ENCODE measurements at regions not wholly inside any gene's neighbourhood (a gene's known extent, or its start where the extent isn't known, plus 50 kb on each side); places are given as distances from the start of the nearest gene placed in this dataset.

DNA sequence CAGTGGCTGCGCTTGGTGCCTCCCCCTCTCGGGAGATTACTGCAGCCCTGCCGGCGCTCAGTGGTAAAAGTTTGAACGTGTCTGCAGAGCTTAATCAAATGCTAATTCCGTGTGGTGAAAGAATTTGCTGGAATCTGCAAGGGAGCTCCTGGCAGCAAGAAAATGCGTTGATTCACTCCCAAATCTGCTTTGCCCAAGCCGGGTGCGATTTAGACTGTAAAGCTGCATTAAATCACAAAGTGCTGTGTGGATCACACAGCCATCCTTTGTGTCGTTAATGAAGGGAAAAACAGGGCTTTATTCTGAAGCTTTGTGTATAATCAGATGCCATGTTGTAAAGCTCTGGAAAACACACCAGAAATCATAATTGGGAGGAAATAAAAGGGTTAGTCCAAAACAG, 444.1 kb downstream of the BCOR start:
- DNase-seq = no peak

DNA sequence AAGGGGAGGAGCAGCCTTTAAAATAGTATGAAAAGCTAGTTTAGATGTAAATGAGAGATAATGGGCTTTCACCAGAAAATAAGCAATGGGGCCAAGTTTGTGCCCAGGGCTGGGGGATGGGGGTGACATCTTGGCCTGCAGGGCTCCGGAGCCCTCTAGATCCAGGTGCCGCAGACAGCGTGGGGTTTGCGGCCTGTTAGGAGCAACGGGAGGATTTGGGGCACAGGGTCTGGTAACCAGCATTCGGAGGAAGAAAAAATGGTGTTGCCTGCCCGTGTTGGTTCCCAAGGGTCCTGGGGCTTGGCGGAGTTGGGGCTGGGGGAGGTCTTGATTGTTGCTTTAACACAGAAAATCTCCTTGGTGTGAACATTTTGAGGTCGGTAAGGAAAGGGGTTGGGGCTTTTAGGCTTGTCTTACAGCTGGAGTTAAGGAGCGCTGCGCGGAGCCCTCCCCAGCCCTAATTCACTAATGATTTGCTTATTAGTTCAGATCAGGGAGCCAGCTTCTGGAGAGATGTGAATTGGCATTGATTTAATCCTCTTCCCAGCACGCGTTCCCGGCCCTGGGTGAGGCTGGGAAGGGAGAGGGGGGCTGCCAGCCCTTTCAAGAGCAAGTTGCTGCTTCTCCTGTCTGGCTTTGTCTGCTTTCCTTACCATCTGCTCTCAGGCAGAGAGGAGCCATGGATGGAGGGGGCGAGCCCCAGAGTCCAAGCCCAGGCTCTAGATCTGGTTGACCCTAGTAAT, 443.4 kb downstream of the BCOR start:
- no peak for DNase-seq

DNA sequence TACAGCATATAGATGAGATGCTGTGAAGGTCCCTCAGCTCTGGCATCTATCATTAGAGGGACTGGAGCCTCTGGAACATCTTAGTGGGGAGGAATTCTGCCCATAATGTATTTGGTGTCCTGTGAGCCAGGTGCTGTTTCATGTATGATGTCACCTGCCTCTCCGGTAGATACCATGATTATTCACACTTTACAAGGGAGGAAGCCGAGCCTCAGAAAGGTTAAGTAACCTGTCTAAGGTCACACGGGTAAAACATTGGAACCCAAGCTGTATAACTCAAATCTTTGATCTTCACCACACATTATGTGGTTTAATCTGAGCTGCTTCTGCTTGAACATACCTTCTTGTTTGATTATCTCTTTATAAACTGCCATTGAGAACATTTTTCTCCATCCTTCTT, 442.8 kb downstream of the BCOR start:
- DNase-seq = no peak

DNA sequence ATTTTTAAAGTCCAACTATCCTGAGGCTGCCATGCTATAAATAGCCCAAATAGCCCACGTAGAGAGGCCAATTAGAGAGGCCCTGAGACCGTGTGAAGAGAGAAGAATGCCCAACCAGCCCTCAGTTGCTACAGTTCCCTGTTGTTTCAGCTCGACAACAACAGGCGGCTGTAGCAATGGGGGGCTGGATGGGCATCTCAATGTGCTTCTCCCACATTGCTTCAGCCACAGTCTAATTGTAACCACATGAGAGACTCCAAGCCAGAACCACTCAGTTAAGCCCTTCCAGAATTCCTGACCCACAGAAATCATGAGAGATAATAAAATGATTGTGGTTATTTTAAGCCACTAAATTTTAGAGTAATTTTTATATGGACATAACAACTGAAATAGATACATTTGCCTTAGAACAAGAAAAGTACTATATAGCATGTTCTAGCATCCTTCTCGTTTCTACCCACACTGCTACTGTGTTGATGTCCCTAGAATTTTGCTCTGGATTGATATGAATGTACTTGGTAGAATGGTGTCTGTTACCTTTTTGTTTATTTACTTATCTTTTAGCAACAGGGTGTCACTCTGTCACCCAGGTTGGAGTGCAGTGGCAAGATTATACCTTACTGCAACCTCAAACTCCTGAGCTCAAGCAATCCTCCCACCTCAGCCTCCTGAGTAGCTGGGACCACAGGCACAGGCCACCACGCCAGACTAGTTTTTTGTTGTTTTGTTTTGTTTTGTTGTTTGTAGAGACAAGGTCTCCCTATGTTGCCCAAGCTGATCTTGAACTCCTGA, 436.4 kb downstream of the BCOR start:
- no peak for DNase-seq

DNA sequence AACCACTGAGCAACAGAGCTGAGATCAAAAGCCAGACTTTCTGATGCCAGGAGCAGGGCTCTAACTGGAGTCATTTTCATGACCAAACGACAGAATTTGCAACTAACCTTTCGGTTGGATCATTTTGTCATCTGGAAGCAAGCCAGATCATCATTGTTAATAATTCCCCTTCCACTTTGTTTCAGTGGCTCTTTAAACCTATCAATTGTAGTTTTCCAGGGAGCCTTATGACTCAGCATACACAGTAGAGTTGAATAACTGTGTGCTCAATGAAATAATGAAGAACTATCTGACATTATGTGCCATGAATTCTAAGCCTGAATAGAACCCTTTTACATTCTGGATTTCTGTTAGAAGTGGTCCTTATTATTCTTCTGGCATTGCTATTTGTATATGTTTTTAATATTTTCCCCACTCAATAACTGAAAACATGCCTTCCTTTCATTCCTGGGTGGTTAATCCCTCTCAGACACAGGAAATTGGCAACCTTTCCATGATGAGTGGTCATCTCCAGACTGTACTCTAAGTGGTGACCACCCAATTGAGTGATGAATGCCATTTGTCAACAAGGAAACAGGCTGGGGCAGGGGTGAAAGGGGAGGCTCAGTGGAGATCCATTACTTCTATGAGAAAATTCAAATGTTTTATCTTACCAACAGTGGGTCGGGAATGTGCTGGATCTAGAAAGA, 431.8 kb downstream of the BCOR start:
- DNase-seq = no peak

DNA sequence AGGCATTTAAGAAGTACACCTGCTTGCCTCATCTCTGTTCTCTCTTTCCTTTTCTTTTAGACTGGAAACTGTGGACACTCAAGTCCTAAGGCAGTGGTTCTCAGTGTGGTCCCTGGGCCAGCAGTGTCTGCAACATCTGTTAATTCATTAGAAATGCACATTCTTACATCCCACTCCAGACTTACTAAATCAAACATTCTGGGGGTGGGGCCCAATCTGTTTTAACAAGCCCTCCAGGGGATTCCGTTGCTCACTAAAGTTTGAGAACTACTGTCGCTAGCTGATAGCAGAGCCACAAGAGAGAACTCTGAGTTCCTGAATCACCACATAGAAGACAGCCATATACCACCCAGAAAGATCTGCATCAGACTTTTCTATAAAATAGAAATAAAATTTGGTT, 430.6 kb downstream of the BCOR start:
- no peak for DNase-seq

DNA sequence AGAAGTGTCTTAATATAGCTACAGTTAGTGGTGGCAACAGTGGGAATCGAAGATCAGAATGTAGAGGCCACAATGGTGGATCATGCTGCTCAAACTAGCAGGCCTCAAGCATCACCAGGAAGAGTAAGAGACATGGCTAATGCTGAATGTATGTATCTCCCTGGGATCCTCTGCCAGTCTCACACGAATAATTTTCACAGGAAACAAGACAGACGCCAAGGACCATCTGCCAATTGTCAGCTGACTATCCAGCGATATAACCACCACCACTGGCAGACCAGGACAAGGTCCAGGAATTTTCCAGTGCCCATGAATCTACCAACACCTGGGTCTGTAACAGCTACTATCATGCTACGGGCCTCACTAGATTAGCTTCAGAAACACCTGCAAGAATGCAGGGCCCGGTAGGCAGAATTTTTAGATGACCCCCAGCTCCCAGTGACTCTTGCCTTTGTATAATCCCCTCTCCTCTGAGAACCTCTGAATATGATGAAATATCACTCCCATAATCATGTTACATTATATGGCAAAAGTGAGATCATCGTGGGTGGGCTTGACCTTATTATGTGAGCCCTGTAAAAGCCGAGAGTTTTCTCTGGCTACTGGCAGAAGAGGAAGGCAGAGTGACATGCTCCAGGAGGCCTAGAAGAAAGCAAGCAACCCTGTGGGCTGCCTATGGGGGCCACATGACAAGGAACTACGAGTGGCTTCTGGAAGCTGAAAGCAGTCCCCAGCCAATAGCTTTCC, 429.8 kb downstream of the BCOR start:
- DNase-seq = no peak

DNA sequence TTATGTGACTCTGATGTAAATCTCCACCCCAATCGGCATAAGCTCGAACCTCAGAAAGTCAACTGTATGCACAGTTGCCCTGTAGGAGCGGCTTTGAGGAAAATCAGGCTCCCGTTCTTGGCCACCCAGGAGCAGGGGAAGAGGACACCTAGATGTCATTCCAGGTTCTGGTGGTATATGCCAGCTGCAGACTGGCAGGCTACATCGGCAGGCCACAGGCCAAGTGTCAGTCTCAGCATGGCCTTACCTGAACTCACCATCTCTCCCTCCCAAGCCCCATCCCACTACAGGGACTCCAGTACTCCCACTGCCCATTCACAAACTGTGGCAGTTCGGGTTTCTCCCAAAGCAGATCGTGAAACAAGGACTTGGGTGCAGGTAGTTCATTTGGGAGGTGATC, 428.1 kb downstream of the BCOR start:
- no peak for DNase-seq

DNA sequence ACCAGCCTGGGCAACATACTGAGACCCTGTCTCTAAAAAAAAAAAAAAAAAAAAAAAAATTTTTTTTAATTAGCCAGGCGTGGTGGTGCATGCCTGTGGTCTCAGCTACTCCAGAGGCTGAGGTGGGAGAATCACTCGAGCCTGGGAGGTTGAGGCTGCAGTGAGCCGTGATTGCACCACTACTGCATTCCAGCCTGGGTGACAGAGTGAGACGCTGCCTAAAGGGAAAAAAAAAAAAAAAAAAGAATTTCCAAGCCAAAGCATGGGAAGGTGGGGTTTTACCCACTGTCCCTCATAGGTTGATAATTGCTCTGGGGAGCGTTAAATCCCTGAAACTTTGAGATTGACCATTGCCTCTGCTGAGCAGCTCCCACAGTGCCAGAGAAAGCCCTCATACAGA, 427.5 kb downstream of the BCOR start:
- DNase-seq = no peak

DNA sequence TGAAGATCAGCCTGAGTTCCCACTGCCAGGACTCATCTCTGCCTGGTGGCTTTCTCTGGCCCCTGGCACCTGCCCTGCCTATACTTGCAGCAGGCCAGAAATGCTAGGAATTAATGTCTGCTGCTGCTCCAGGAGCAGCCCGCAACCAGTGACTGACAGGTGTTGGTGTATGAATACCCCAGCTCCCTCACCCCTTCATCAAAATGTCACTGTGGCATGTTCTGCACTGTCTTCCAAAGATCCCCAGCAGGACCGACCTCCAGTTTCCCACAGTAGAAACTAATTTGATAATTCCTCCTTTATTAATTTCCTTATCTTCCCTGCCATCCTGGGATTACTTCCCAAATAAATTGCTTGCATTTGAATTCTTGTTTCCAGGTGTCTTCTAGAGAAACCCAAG, 425.4 kb downstream of the BCOR start:
- DNase-seq = no peak

DNA sequence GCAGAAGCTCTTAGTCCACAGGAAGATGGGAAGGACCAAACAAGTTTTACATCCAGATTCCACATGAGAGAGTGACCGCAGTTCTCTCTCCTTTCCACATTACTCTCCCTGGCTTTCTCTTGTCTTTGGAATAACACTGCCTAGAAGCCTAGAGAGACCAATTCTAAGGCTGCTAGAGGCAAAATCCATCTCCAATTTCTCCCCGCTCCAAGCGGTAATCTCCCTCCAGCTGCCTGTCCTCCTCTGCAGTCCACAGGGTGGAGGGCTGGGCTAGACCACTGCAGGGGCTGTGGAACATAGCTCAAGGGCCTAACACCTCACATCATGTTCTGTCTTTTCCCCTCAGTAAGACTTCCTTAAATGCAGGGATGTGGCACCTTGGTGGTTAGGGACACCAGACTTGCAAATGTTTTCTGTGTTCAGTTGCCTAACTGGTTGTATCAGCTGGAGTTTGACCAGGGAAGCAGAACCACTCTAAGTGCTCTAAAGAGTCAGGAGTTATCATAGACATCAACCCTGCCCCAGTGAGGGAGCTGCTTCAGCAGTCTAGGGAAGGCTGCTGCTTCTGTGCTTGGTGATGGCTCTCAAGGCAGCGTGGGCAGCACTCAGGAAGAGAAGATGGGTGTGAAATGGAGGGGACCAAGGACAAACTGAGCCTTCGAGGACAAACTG, 423.1 kb downstream of the BCOR start:
- no peak for DNase-seq

DNA sequence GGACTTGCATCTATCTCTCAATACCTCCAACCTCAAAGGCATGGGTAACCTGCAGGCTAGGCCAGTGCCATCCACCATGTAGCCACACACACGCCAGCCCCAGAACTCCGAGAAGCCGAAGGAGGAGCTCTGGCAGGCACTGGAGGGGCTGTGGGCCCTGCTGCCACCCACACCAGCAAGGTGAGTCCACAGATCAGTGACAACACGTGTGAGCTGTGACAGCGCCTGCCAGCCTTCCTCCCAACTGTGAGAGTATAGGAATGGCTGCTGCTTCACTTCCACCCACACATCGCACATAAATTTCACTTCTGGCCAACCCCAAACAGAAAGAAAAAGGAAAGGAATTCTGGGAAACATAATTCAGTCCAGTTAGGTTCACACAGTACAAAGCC, 422.6 kb downstream of the BCOR start:
- no peak for DNase-seq

DNA sequence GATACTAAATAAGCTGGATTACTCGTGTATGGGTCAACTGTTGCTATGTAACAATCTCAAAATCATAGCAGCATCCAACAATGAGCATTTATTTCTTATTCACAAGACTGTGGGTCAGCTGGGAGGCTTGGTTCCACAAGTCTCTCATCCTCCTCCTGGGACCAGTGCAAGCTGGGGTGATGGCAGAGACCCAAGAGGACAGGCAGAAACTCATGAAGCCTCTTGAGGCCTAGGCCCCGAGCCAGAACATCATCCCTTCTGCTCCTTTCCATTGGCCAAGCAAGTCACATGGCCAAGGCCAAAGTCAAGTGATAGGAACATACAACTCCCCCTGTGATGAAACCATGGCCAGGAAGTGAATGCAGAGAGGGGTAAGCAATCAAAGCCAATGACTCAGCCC, 422.1 kb downstream of the BCOR start:
- no peak for DNase-seq

DNA sequence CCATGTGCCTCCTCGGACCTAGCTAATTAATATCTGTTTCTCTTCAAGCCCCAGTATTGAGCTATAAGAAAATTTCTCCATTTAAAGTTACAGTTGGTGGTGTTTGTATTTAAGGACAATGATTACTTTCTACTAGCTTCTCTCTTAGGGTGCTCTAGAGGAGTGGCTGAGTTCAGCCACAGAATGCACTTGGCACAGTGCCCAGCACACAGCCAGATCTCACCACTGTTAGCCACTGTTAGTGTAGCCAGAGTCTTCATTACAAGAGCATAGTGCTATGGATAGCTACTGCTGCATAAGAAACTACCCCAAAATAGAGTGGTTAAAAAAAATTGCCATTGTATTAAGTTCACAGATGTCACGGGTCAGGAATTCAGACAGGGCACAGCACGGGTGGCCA, 421.3 kb downstream of the BCOR start:
- DNase-seq = no peak

DNA sequence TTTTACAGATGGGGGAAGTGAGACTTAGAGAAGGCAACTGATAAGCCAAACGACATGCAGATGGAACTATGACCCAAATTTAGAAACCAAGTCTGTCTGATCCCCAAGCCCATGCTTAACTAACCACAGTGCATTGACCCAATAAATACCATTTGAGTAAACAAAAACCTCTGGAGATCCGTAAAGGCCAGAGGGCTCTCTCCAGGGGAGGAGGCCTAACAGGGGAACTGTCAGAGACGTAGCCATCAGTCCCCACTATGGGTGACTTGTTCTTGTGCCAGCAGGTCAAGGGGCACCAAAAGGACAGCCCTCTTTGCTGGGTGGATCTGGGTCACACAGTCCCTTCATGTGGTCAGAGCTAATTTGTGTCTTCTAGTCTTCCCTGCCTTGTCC, 420.2 kb downstream of the BCOR start:
- no peak for DNase-seq

DNA sequence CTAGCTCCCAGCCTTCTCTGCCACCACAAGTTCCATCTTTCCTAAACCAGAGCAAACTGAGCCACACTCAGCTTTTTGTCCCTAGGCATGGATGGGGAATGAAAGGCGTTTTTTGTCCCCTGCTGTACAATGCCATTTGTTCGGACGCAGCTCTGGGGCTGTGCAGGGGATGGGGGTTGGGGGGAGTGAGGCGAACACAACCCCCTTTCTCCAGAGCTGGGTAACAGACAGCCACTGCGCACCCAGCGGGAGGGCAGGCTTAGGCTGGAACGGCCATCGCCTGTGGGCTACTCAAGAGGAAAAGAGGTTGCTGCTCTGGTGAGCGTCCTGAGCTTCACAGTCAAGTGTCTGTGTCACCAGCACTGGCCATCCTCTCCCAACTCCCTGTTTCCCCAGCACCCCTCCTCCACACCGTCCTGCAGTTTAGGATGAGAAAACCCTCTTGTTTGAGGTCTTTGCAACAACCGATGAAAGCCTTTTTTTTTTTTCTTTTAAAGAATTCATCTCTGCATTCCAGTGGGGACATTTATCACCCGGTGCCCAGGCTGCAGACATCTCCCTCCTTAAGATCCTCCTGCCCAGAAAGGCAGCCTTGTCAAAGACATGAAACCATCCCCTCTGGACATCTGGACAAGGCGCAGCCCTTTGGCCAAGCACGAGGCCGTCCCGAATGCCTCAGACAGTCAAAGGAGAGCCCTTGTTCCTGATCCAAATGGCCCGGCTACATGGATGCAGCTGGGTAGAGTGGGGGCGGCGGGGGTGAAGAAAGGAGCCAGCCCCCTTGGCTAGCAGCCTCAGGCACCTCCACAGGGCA, 419.6 kb downstream of the BCOR start:
- DNase-seq = no peak

DNA sequence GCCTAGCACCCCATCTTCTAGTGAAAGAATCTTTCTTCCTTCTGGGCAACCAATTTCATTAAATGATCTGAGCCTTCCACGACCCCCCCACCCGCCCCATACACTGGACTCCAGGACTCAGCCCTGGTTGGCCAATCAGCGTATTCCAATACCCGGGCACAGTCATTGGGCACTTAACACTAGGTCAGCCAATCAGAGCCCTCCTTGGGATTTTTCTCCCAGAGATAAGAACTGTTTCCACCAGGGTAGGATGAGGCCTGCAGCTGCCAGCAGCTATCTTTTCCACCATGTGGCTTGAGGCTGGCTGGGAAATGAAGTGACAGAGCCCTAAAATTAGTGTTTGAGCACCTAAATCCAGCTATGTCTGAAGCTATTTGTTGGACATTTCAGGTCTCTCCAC, 418.8 kb downstream of the BCOR start:
- DNase-seq = no peak

DNA sequence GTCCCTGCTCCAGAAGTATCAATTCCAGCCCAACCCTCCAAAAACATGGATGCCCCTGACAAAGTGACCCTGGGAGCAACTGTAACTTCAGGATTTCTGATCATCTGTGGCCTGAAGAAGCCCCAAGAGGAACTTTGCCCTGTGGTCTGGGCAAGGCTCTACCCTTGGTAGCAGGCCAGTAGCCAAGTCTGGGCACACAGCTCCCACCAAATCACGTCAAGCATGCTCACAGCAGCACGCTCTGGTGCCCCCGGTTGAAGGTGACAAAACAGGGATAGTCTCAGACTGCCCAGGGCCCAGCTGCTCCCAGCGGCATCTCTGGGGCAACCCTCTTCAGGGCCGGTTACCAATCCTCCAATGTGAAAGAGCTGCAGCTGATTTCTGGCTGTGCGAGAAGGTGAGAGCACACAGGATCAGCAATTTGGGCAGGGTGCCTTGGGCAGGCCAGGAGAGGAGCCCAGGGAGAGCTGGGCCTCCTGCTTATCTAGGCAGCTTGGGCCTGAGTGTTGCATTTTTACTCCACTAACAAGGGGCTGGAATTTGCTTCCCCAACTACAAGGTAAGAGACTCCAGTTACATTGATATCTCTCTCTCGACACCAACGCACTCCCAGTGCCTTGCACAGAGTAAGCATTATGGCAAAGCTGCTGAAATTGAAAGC, 418.1 kb downstream of the BCOR start:
- no peak for DNase-seq

DNA sequence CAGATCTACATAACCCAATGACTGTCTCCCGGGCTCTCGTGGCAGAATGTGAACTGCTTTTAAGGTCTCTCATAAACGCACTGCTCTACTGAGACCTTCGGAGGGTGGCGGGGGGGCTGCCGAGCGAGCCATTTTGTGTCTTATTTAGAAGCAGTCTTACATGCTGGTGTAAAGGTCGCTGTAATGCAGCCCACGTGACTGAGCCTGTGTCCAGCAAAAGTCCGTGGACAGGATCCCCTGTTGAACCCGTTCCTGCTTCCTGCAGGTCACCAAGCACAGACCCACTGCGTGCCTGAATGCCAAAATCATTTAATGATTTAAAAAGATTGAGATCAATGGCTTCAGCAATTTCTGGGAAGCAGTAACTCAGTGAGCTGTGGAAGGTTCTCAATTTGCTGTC, 415.9 kb downstream of the BCOR start:
- no peak for DNase-seq

DNA sequence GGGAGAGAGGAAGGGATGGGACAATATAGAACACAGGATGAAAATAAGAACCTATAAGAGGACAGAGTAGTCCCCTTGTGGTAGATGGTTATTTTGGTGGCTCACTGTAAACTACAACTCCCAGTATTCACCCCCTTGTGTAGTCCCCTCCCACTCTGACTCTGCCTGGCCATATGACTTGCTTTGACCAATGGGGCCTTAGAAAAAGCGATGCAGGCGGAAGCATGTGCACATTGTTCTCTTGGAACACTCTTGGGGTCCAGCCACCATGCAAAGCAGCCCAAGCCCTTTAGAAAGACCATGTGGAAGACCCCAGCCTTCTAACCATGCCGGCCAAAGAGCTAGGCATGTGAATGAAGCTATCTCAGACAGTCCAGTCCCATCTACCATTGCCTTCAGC, 415.0 kb downstream of the BCOR start:
- no peak for DNase-seq

DNA sequence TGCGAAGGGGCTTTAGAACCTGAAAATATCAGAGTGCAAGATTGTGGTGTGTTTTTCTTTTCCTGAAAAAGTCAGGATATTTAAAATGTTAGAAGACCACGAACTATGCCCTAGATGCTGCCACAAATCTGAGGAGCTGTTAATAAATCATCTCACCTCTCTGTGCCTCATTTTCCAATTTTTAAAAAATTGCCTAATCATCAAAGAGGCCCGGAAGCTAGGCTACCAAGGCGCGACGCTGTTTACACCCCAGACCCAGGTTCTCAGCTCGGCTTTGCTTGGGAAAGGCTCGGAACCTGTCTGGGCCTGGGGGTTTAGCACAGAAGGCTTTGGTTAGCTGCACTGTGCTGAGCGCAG, 409.6 kb downstream of the BCOR start:
- no peak for DNase-seq
